Astrocyte (in vitro differentiated cells and primary cell): ENCODE measurements at regions not wholly inside any gene's neighbourhood (a gene's known extent, or its start where the extent isn't known, plus 50 kb on each side); places are given as distances from the start of the nearest gene placed in this dataset.

Source experiments
- DNase-seq: peaks from one replicate; pipeline ENCODE4 v3.0.0-alpha.2; 2010; ENCODE audit warnings: low read depth
- FAIRE-seq: peaks from 2 replicates; lab custom pipeline; 2011; peaks lifted over from hg19 to GRCh38; lab: Jason Lieb, UNC
- H2AFZ ChIP-seq: 2 replicates; pipeline ENCODE4 v1.6.0; 2012; ENCODE audit warnings: low read depth, low read length, inconsistent platforms
- H3K27ac ChIP-seq: 2 replicates; pipeline ENCODE4 v1.5.1; 2011; ENCODE audit warnings: low read depth, low read length, inconsistent platforms
- H3K27me3 ChIP-seq: 2 replicates; pipeline ENCODE4 v1.6.0; 2011; ENCODE audit warnings: low read length, inconsistent platforms; ENCODE audit not compliant: insufficient read depth
- H3K36me3 ChIP-seq: 2 replicates; pipeline ENCODE4 v1.5.1; 2011; ENCODE audit warnings: low read length, inconsistent platforms; ENCODE audit not compliant: insufficient read depth
- H3K4me1 ChIP-seq: 2 replicates; pipeline ENCODE4 v1.5.1; 2011; ENCODE audit warnings: low read length, inconsistent platforms; ENCODE audit not compliant: insufficient read depth
- H3K4me2 ChIP-seq: 2 replicates; pipeline ENCODE4 v1.6.0; 2012; ENCODE audit warnings: low read length, inconsistent platforms
- H3K4me3 ChIP-seq: 2 replicates; pipeline ENCODE4 v1.5.1; 2011; ENCODE audit warnings: low read depth, mild to moderate bottlenecking, low read length, inconsistent platforms; ENCODE audit not compliant: insufficient read depth
- H3K79me2 ChIP-seq: 2 replicates; pipeline ENCODE4 v1.6.0; 2012; ENCODE audit warnings: mild to moderate bottlenecking, low read length, inconsistent platforms; ENCODE audit not compliant: insufficient read depth
- H3K9ac ChIP-seq: 2 replicates; pipeline ENCODE4 v1.6.0; 2012; ENCODE audit warnings: mild to moderate bottlenecking, low read length, inconsistent platforms
- H3K9me3 ChIP-seq: 2 replicates; pipeline ENCODE4 v1.5.1; 2012; ENCODE audit warnings: low read depth, mild to moderate bottlenecking, low read length, inconsistent platforms; ENCODE audit not compliant: insufficient read depth
- H4K20me1 ChIP-seq: 2 replicates; pipeline ENCODE4 v1.6.0; 2012; ENCODE audit warnings: low read length, inconsistent platforms; ENCODE audit not compliant: insufficient read depth
- H3K27ac Mint-ChIP-seq: one replicate; pipeline ENCODE4 v1.8.0; 2021; ENCODE audit warnings: mild to moderate bottlenecking, mixed read lengths; ENCODE audit not compliant: unreplicated experiment
- H3K27me3 Mint-ChIP-seq: one replicate; pipeline ENCODE4 v1.8.0; 2021; ENCODE audit warnings: low read depth, mixed read lengths; ENCODE audit not compliant: unreplicated experiment
- H3K36me3 Mint-ChIP-seq: one replicate; pipeline ENCODE4 v1.8.0; 2021; ENCODE audit warnings: low read depth, mixed read lengths; ENCODE audit not compliant: unreplicated experiment
- H3K4me1 Mint-ChIP-seq: one replicate; pipeline ENCODE4 v1.8.0; 2021; ENCODE audit warnings: low read depth, mixed read lengths; ENCODE audit not compliant: unreplicated experiment
- H3K4me3 Mint-ChIP-seq: one replicate; pipeline ENCODE4 v1.8.0; 2021; ENCODE audit warnings: mild to moderate bottlenecking, moderate library complexity, mixed read lengths; ENCODE audit not compliant: unreplicated experiment
- H3K9me3 Mint-ChIP-seq: one replicate; pipeline ENCODE4 v1.8.0; 2021; ENCODE audit warnings: mild to moderate bottlenecking, mixed read lengths; ENCODE audit not compliant: unreplicated experiment
- CTCF ChIP-seq: IDR thresholded peaks from 2 replicates; pipeline ENCODE4 v1.5.1; 2011; ENCODE audit warnings: low read depth, mild to moderate bottlenecking, inconsistent platforms, low read length, moderate library complexity; ENCODE audit not compliant: insufficient read depth
- EZH2 ChIP-seq: IDR thresholded peaks from 2 replicates; pipeline ENCODE4 v1.6.1; 2012; ENCODE audit warnings: mild to moderate bottlenecking, low read length, inconsistent platforms; ENCODE audit not compliant: insufficient read depth

- Mint-ChIP-seq H3K4me1 (peaks cover 8% of the 10 kb centered on the region), H3K9me3 (peaks cover 3% of the 10 kb centered on the region), H3K36me3 (no peaks in the 10 kb centered on the region), H3K4me3 (no peak overlapping the region), H3K27me3 (peaks cover 21% of the 10 kb centered on the region), H3K27ac (no peak overlapping the region)
- no peak overlapping the region for H3K4me2 ChIP-seq
- H3K4me1 ChIP-seq, result no peaks in the 10 kb centered on the region
- no peaks in the 10 kb centered on the region for H3K27me3 ChIP-seq
- DNase-seq (no peak), FAIRE-seq (no peak)
- H3K36me3 ChIP-seq, result no peaks in the 10 kb centered on the region
- H4K20me1 ChIP-seq, result no peaks in the 10 kb centered on the region
- H3K4me3 ChIP-seq, result no peak overlapping the region
- no peak overlapping the region for H2AFZ ChIP-seq
- H3K9me3 ChIP-seq, result no peaks in the 10 kb centered on the region
- no peaks in the 10 kb centered on the region for H3K79me2 ChIP-seq
- TF ChIP-seq EZH2, result no peak
- no peak for TF ChIP-seq CTCF
- no peak overlapping the region for H3K27ac ChIP-seq
- no peak overlapping the region for H3K9ac ChIP-seq
These were observed 86.4 kb downstream of the CBLN1 start for GRCh38 chr16:49195237-49195548.

- H3K36me3 ChIP-seq, result no peaks in the 10 kb centered on the region
- H3K27me3 ChIP-seq, result no peaks in the 10 kb centered on the region
- H3K9me3 ChIP-seq, result no peaks in the 10 kb centered on the region
- H2AFZ ChIP-seq, result no peak overlapping the region
- H3K27me3 Mint-ChIP-seq, result peaks cover 16% of the 10 kb centered on the region
- FAIRE-seq, result no peak
- no peak overlapping the region for H3K4me2 ChIP-seq
- no peaks in the 10 kb centered on the region for H4K20me1 ChIP-seq
- no peak for DNase-seq
- peaks cover 3% of the 10 kb centered on the region for H3K9me3 Mint-ChIP-seq
- H3K27ac Mint-ChIP-seq, result no peak overlapping the region
- H3K4me1 Mint-ChIP-seq, result peaks cover 13% of the 10 kb centered on the region
- no peak overlapping the region for H3K27ac ChIP-seq
- no peak overlapping the region for H3K9ac ChIP-seq
- H3K79me2 ChIP-seq, result no peaks in the 10 kb centered on the region
- H3K36me3 Mint-ChIP-seq, result no peaks in the 10 kb centered on the region
- no peak overlapping the region for H3K4me3 ChIP-seq
- H3K4me1 ChIP-seq, result no peaks in the 10 kb centered on the region
- TF ChIP-seq CTCF (no peak), EZH2 (no peak)
- H3K4me3 Mint-ChIP-seq, result no peak overlapping the region
These were observed 87.0 kb downstream of the CBLN1 start for GRCh38 chr16:49194537-49195236.

GRCh38 chr16:49193596-49193995, 88.0 kb downstream of the CBLN1 start:
- no peaks in the 10 kb centered on the region for H3K36me3 Mint-ChIP-seq
- H3K27ac Mint-ChIP-seq, result no peak overlapping the region
- FAIRE-seq (no peak), DNase-seq (no peak)
- peaks cover 20% of the 10 kb centered on the region for H3K4me1 Mint-ChIP-seq
- H3K36me3 ChIP-seq, result no peaks in the 10 kb centered on the region
- no peak for TF ChIP-seq EZH2
- TF ChIP-seq CTCF, result no peak
- H3K4me2 ChIP-seq, result no peak overlapping the region
- H3K79me2 ChIP-seq, result no peaks in the 10 kb centered on the region
- no peak overlapping the region for H3K27ac ChIP-seq
- no peaks in the 10 kb centered on the region for H4K20me1 ChIP-seq
- H3K27me3 Mint-ChIP-seq, result peaks cover 11% of the 10 kb centered on the region
- H3K9me3 Mint-ChIP-seq, result no peaks in the 10 kb centered on the region
- H3K4me3 ChIP-seq, result no peak overlapping the region
- no peak overlapping the region for H3K4me3 Mint-ChIP-seq
- no peaks in the 10 kb centered on the region for H3K4me1 ChIP-seq
- no peaks in the 10 kb centered on the region for H3K9me3 ChIP-seq
- no peak overlapping the region for H2AFZ ChIP-seq
- H3K27me3 ChIP-seq, result no peaks in the 10 kb centered on the region
- H3K9ac ChIP-seq, result no peak overlapping the region
